ENCODE measurements at regions not wholly inside any gene's neighbourhood (a gene's known extent, or its start where the extent isn't known, plus 50 kb on each side); places are given as distances from the start of the nearest gene placed in this dataset.

DNA sequence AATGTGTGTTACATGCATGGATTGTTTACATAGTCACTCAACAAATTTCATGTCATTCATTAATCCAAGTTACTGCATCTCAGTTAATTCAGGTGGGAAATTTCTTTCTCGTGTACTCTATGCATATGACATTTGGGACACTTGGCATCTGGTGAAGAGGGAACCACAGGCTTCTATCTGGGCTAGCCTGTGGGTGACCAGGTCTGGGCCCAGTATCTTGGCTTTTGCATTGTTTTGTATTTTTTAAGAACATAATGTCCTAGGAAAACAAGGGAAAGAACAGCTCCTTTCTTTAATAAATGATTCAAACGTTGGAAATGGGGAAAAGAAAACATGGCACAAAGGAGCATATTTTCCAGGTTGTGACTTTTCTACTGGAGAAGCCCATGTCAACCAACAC is 331.1 kb downstream of the WDR11 start:
- DNase-seq, result no peak

DNA sequence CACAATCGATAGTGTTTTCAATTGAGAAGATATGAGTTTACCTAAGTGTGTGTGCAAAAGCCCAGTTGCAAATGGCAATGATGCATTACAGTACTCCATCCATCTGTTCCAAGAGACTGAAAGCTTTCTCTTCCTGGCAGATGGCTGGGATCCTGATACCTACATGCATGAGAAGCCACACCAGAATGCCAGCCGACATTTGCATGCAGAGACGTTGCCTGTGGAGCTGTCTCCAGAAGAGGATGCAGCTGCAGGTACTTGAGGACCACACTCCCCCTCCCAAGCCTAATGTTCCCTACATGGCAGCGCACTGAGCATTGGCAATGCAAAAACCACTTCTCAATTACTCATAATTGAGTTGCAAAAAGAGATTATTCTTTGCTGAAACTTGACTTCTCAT is 332.1 kb downstream of the WDR11 start:
- DNase-seq, result no peak

DNA sequence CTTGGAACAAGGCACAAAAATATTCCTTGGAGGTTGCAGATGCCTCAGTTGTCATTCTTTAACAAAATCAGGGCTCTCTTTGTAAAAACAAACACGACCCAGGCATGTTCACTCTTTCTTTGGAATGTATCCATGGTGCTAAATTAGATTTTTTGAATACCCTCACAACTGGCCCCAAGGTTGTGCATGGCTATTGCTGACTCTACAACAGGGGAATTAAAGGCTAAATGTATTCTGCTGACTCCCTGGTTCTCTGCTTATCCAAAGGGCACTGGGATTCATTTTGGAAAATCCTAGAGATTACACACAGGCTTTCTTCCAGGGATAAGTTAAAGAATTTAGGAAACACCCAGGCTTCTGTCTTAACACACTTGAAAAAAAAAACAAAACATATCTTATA is 332.5 kb downstream of the WDR11 start:
- no peak for DNase-seq

DNA sequence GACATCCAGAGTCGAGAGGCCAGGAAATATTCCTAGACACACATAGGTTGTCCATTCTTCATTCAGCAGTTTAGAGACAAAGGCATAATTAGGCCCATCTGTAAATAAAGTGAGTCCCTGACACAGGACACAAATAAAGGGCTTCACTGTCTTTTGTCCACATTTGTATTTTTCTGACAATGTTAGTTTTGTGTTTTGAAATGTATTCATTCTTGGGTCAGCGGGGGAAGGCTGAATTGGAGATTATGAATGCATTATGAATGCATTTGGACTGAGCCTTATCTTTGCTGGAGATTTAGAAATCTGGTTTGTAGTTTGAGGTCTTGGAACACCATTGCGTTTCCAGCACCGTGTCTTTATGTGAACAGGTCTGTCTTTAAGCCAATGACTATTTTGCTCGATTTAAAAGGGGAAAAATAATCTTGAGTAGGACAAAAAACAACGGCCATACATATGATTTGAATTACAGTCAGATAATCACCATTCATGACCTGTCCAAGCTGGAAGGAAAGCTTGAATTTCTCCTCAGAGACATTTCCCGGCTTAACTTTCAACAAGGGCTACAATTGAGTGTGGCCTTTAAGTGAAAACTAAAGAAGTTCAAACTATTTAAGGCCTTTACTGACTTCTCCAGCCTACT is 334.8 kb downstream of the WDR11 start:
- no peak for DNase-seq

DNA sequence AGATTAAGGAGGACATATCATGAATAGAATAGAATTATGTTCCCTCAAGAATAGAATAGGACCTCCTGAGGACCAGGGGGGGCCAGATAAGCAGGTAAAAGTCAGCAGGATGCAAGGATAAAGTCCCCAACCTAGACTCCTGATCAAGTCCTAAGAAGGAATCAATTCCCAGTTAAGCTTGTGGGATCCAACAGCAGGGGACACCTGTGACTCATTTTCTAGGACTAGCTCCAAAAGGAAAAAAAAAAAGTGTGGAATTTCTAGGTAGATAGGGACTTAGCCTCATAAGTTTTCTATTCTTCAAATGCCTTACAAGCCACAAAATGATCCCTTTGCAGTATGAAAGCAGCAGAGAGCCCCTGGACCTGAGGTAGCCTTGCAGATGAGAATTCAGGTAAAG is 336.2 kb downstream of the WDR11 start:
- no peak for DNase-seq

DNA sequence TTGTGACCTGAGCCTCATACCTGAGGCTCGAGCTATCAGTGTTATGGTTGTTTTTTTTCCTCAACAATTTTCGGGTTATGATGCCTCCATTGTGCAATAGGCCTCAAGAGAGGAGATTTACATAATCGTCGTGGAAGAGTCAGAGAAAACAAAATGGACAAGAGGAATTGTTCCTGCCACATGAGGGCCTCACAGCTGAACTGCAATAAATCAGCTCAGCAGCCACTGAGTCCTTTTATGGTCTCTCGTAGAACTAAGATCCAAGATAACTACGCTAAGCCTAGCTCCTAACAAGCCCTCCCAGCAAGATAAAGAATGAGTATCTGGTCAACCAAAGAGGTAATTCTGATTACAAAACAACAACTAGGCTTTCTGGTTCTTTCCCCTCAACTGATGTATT is 336.8 kb downstream of the WDR11 start:
- peak; percentile 49 for DNase-seq

DNA sequence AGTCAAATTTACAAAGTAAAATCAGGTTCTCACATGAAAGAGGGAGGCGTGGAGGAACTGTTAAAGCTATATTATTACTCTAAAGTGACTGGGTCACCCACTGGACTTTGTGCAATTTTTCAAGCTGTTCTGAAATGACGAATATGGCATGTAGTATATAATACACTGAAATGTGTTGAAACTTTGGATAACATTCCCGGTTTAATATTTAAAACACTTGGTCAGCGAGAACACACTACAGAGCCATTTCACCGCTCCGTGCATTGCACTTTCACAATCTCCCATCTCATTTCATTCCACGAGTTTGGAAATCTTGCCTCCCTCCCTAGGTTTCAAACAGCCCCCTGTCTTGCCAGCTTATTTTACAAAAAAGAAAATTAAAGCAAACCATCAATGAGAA is 337.9 kb downstream of the WDR11 start:
- DNase-seq, result no peak

DNA sequence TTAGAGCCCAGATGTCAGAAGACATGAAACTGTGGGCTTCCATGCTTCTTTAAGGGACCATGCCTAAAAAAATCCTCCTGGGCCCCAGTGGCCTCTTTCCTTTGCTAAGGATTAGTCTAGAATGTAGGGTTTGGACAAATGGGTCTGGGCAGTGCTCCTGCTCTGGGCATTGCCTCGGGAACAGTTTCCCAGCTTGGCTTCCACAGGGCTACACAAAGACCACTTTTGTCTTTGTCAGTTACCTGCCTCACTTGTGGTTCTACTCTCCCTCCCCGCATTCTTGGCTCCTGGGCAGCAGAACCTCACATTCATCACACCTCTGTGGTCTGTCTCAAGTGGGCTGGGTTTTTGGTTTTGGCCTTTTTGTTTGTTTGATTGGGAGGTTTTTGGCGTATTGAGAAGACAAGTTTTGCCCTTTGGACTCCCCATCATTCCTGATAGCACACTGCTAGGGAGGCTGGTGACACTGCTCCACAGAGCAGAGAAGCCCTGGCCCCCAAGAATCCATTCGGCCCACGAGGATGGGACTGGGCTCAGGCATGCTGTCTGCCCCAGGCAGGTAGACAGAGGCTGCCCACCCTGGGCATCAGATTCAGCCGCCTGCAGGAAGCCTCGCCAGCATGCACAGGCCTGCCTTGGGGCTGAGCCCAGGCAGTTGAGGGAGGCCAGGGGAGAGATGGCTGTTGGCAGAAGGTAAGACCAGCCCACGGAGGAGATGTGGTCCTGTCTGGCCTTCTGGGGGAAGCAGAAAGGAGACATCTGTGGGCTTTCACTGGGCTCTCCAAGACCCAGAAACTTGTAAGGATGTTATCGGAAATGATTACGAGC is 343.7 kb downstream of the WDR11 start:
- DNase-seq, result no peak

DNA sequence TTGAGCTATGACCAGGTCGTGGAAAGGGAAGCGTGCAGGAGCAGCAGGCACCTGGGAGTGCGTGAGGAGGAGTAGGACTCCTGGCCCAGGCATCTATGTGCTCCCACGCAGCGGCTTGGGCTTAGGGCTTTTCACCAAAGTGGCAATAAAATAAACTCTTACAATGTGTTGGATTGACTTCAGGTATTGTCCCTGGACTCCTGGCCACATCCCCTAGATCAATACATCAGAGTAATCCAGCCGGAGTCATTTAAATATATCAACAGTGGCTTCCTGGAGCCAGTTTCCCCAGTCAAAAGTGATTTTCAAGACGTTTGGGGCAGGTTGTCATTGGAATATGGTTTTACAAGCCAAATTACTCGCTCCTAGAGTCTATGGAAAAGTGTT is 344.4 kb downstream of the WDR11 start:
- DNase-seq, result no peak

DNA sequence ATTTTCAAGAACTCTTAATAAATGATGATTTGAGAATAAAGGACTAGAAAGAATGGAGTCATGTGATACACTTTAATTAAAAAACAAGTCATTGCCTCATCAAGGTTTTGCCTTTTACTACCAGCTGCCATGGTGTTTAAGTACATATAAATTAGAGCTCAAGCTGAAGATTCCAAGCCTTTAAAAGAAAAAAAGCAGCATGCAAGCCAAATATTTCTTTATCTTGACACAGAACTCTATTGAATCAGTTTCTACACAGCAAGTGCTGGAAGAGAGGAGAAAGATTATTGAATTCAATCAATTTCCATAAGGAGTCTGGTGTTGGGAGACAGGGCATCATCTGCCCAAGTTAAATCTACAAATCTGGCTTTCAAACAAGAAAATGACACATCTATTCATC is 347.9 kb downstream of the WDR11 start:
- no peak for DNase-seq

DNA sequence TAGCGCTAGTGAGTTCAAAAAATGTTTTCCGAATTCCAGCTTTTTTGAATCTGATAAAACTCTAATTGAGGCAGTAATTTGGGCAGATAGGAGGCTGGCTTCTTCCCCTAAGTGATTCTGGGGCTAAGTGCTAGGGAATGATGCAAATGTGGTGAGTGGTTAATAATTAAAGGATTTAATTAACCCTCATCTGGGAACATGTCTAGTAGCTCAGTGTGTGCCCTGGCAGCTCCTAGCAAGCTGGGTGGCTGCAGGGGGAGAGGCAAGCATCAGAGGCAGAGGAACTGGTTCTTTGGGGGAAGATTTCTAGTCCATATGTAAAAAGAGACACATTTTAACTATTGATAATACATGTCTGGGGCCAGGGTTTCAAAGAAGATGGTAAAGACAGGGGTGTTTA is 354.5 kb downstream of the WDR11 start:
- DNase-seq, result no peak

DNA sequence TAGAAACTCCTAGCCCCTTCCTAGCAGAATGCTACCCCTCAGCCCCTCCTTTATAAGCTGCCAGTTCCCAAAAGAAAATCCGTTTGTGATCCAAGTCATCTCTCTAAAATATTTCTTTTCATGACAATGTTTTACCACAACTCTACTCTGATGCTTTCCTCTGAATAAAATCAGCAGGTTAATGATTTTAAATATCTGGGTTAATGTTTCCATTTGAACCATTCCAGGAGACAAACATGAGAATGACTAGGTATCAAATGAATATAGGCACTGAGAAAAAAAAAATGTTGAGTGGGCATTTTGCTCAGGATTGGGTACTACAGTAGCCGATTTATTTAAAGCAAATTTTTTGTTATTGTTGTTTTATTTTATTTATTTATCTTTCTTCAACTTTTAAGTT is 360.3 kb downstream of the WDR11 start:
- no peak for DNase-seq

DNA sequence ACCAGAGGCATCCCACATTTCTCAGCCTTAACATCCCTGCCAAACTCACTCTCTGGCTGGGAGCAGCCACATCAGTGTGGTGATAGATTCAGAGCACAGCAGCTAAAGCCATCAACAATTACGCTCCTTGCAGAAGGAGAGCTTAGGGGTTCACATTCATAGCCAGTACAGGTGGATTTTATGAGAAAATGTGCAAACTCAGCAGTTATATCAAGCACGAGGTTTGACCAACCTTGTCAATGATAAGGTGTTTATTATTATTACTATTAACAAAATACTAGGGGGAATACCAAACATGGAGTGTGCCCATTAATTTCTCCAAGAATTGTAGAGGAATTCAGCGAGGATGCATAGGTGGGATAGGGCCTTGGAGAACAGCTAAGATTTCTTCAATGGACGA is 362.3 kb downstream of the WDR11 start:
- no peak for DNase-seq

DNA sequence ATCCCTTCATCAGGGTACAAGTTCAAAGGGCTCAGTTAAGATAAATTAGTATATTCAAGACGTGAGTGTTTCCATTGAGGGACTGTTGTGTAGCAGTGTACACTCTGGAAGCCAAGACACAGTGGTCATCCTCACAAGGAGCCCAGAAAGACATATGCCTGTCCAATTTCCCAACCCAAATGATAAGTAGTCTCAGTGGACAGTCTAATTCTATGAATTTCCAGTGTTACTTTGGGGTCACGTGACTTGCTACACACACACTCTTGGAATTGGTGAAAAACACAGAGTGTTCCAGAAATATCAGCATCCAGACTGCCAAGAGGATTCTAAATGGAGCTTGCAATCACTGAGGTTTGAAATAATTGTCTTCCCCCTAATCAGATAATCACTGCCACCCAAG is 365.1 kb downstream of the WDR11 start:
- DNase-seq, result no peak

DNA sequence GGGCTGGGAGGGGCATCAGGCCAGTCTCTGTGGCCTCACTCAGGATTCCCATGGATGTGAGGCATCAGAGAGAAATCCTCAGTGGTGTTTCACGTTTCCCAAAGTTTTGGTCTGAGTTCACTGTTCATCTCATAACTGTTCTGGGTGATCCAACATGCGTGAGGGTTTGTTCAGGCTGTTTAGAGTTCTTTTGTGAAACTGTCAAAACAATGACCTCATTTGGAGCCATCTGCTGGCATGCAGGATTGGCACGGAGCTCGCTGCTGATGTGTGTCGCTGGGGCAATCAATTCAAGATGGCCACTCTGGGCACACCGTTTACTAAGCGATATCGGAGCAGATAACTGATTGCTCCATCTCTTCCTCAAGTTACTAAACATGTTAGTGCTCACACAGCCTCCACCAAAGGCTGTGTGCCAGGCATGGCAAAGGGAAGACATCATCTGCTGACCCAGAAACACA is 365.6 kb downstream of the WDR11 start:
- no peak for DNase-seq

DNA sequence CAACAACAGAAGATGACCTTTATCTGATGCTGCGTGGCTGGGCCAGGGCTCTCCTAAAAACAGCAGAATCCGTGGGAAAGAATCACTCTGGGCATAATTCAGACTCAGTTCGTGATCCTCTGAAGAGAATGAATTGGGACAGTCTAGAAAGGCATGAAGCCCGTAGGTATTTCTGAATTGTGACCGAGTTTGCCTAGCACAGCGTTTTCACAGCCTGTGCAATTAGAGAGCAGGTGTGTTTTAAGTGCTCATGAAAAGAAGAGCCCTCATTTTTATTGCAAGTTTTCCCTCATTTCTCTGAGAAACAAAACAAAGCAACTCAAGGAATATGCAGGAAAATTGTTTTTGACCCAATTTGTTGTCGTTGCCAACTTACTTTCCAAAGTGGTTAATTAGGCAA is 366.2 kb downstream of the WDR11 start:
- DNase-seq, result no peak

DNA sequence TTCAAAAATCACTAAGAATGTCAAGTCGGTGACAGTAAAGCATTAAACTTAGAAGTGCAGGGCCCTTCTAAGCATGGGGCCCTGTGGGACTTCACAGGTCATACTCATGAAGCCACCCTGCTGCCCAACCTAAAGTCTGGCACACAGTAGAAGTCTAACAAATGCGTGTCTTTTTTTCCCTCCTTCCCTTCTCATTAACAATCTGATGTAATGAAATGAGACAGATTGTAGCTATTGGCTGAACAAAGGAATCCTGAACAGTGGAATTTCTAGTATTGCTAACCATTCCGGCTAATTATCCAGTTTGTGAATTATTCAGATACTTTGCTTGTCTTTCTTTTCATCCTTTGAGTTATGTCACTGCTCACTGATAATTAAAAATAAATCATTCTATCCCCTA is 369.9 kb downstream of the WDR11 start:
- DNase-seq, result no peak

DNA sequence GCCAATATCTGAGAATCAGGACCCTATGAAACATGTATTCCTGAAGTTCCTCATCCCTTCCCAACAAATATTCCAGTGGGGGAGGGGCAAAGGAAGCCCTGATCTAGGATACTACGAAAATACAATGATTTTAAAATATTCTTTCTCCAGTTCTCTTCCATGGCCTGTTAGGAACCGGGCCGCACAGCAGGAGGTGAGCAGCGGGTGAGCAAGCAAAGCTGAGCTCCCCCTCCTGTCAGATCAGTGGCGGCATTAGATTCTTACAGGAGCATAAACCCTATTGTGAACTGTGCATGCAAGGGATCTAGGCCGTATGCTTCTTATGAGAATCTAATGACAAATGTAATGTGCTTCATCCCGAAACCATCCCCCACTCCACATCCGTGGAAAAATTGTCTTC is 370.8 kb downstream of the WDR11 start:
- DNase-seq, result no peak

DNA sequence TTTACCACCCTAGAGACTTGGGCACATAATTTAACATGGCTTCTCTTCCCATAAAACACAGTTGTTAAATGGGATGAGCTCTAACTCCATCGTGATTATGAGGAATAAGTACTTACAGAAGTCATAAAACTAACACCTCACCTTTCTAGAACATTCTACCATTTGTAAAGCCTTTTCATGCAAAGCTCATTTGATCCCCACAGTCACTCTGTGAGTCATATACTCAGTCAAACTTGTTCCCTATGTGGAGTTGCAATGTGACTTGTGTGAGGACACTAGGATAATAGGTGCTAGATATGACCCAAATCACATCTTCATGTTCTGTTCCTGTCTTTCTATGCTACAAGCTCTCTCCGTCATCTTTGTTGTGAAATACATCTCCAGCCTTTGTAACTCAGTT is 371.7 kb downstream of the WDR11 start:
- no peak for DNase-seq

DNA sequence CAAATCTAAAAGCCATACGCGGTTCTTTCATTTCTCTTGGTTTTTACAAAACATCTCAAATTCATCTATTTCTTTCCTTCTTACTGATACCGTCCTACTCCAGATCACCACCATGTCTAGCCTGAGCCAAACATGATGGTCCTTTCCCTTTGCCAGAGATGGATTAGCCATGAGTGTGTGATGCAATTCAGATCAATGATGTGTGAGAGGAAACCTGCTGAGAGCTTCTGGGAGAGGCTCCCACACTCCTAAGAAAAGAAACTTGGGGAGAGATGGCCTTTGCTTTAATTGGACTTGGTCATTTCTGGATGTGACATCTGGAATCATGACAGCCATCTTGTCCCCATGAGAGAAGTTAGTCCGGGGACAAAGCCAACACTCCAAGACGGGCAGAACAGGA is 367.2 kb downstream of the FGFR2 start:
- no peak for DNase-seq

DNA sequence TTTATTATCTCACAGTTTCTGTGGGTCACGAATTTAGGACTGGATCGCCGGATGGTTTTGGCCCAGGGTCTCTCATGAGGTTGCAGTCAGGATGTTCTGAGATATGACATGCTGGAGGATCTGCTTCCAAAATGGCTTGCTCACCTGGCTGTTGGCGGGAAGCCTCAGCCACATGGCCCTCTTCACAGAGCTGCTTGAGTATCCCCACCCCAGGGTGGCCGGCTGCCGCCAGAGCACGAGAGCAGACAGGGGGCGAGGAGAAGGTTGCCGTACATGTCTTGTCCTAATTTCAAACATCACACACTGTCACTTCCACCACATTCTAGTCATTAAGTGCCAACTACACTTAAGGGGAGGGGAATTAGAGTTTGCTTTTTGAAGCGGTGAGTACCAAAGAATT is 365.8 kb downstream of the FGFR2 start:
- no peak for DNase-seq

DNA sequence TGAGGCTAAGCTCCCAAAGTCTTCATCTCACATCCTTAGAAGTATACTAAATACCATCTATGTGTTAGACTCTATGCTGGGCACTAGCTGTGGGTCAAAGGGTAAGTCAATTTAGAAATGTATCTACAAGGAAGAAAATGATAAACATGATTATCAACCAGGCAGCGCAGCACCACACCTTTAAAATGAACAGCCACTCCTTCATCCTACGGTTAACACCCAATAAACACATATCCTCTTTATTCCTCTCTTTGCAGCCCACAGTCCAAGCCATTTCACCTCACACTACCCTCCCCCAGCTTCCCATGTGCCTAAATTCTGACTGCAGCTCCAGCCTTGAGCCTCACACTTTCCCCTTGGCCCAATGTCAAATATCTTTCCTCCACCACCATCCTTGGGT is 362.6 kb downstream of the FGFR2 start:
- no peak for DNase-seq

DNA sequence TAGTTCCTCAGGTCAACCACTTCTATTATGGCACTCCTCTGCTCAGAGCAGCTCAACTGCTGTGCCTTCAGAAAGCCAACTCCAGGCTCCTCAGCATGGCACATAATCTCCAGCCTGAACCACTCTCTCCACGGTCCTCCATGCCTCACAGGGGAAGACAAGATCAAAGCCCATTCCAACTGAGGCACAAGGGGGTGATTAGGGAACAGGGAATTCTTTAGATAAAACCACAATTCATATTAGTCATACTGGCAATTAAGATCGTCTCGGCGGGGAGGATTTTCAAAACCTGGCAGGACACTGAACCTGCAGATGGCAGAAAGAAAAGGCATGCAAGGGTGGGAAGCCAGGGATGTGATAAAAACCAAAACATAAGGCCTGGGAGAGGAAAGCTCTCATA is 361.6 kb downstream of the FGFR2 start:
- no peak for DNase-seq

DNA sequence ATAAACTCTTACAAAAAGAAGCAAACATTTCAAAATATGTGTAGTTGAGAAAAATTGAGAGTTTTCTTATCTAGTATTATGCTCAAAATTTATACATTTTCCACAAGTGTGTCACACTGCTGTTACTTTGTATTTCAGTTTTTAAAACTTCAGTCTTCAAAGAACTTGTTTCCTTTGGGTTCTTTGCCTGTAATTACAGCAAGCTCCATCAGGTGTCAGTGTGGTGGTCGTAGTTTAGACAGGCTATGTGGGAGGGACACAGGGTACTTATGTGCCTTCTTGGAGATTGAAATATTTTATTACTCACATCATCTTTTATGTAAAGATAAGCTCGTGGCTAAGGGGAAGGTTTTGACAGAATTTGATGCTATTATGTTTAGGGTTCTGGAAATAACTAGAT is 360.5 kb downstream of the FGFR2 start:
- no peak for DNase-seq
